D341Med (cell line): ENCODE measurements at regions not wholly inside any gene's neighbourhood (a gene's known extent, or its start where the extent isn't known, plus 50 kb on each side); places are given as distances from the start of the nearest gene placed in this dataset.
"Not testable (repeated sequence)": the region's sequence is repeated elsewhere in the genome, so short reads cannot be mapped to it uniquely, and the experiment has no call there.

Source experiments
- DNase-seq: peaks from one replicate; pipeline ENCODE4 v3.0.0; 2012; ENCODE audit warnings: low spot score

DNA sequence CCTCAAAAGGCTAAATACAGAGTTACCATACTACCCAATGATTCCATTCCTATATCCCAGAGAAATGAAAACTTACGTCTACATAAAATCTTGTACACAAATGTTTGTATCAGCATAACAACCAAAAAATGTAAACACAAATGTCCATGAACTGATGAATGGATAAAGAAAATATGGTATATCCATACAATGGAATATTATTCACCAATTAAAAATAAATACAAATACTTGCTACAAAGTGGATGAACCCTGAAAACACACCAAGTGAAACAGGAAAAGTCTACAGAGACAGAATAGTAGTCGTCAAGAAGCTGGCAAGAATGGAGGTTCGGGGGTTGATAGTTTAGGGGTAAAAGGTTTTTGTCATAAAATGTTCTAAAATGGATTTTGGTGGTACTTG, 54.0 kb upstream of the ANKRD28 start:
- no peak for DNase-seq

DNA sequence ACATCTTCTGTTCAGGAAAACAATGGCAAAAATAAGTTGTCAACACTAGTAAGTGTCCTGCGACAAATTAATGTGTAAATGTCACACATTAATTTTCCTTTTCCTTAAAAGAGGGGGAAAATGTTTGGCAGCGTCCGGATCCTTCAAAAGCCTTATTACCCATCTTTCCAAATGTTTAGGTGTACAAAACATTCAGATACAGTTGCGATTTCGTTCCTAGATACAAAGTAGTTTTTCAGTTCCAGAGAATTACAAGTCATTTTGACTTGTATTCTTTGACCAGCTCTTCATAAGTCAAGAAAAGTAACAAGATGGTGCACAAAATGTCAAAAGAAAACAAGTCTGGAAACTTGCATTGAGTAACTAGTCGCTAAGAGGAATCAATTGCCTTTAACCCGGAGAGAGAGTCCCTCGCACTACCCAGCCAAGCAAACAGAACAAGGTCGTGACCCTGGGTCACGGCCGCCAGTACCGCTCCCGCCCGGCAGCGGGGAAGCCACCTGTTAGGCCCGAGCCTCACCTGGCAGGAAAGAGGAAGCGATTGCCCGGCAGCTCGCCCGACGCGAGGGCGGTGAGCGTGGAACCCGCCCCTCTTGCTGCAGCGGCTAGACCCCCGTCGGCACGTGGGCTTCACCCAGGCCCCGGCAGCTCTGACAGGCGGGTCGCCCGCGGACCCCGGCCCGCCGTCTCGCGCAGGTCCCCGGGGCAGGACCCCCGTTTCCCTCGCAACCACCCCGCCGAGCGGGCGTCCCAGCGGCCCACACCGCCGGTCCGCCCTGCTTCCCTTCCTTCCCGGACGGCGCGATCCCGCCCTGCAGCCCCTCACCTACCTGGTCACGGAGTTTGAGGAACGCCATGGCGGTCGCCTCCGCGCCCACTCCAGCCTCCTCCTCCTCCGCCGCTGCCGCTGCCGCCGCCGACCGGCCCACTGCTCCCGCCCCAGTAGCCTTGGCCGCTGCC, 61.0 kb upstream of the ANKRD28 start:
- peak; percentile 63 for DNase-seq

DNA sequence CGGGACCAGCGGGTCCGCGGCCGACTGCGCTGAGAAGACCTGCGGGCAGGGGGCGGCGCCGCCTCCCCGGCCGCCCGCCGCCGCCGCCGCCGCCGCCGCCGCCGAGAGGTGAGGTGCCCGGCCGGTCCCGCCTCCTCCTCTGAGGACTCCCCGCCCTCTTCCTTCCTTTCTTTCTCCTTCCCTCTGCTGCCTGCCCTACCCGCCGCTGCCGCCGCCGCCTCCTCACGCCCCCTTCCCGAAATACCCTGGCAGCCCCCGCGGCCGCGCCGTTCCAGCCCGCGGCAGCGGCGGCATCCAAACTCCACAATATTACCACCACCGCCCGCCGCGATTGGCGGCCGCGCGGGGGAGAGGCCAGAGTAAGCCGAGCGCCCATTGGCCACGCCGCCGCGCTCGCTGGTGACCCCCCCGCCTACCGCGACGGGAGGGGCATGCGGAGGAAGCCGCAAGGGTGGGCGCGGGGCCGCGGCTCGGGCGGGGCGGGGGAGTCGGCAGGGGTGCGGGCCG, 61.8 kb upstream of the ANKRD28 start:
- DNase-seq, result peak; percentile 95

DNA sequence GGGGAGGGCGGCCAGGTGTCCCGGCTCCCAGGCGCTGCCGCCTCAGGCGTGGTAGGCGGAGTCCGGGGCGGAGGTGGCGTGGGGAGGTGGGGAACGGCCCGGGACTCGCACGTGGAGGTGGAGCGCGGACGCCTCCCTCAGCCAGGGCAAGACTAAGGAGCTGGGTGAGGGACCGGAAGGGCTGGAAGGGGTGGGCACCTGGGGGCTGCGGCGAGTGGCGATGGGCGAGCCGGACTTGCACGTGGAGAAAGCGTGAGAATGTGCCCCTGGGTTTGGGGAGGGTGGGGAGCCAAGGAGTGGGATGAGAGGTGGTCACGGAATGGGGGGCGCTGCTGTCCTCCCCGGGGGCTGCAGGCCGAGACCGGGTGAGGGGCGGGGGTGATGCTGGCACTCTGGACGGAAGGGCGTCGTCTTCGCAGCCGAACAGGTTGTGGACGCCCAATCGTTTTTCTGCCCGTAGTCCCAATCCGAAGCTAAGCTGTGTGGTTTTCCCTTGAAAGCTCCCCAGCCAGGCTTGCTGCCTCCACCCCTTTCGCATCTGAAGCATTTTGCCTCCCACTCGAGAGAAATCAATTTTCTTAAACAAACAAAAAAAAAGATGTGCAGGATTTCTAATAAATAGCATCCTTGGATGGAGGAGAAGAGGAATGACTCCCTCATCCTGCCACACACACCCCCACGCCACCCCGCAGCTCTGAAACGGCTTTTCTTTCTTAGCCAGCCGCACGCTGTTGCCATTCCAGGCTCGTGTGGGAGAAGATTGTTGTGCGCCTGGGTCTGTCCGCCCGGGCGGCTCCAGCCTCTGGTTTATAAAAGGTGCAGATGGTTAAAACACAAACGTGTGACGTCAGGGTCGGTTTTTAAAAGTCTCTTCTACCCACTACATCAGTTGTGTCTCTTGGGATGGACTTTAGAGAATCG, 62.5 kb upstream of the ANKRD28 start:
- DNase-seq, result peak; percentile 76

DNA sequence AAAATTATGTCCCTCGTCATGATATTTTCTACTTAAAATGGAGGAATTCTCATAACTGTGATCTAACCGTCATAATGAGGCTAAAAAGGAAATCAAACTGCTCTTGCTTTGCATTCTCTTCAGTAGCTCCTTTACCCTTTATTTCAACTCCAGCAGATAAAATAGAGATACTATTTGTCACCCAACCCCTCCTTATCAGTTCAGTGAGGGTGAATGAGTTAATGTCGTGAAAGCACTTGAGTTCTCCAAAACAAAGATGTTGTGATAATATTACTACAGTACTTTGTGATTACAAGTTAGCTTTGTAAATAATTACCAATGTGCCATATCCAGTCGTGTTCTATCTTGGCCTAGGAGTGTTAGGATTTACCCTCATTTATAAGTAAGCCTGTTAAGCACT, 63.4 kb upstream of the ANKRD28 start:
- DNase-seq, result no peak

DNA sequence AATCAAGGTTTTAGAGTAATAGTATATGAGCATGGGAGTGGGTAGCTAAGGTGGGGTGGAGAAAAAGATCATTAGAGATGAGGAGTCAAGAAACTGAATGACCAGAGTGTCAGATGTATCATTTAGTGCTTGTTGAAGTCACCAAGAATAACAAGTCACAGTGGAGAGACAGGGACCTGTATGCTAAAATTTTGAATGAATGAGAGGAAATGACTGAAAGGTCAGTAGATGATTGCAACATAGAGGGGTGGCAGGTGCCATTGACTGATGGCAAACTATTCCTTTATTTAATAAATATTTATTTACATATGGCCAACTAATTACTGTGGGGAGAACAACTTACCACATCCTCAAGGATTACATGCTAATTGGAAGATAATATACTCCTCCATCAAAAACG, 75.0 kb upstream of the ANKRD28 start:
- DNase-seq, result no peak

DNA sequence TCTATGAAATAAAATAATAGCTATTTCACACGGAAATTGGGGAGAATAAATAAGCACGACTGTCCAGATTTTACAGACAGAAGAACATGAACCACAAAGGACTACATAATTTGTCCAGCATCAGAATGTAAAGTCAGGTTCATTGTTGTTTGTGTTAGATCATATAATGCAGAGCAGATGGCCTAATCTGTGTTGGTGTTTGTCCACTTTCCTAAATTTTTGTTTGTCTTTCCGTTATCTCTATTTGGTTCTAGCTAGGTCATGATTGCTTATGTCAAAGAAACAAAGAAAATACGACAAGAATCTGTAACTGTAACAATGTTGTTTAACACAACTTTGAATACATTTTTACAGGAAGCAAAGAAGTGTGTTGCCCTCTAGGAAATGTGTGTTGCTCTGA, 75.6 kb upstream of the ANKRD28 start:
- no peak for DNase-seq

DNA sequence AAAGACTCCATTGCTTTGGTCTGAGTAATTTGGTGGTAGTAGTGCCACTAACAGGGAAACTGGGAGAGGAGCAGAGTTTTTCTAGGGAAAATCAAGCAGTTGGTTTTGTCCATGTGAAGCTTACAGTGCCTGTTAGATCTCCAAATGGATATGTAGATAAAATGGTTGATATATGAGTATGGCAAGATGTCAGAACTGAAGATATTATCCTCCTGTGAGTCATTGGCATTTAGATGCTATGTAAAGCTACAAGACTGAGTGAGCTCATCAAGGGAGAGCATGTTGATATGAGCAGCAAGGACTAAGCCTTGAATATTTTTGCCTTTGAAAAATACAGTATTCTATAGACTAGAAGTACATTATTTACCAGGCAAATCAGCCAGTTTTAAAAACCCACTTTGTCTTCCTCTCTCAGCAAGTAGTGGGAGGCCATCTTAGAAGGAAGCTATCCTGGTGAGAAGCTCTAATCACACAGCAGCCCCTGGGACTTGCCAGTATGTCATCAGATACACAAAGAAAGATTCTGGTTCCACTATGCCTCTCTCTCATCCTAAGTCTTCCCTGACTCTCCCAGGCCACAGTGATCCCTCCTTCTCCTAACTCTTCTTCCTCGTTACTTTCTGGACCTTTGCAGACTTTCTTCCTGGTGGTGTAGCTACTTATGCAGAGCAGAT, 77.4 kb upstream of the ANKRD28 start:
- no peak for DNase-seq

DNA sequence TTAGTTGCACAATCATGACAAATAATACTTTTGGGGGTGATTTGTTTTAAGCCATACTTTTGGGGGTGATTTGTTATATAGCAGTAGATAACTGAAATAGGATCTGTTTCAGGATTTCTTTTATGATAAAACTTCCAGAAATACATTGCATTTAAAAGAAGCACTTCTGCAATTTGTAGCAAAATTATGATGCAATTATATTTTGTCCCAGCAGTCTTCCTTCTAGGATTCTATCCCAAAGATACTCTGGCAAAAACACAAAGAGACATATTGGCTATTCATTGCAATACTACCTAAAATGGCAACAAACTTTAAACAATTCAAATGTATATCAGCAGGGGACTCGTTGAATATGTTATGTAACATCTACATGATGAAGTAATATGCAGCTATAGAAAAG, 78.9 kb upstream of the ANKRD28 start:
- DNase-seq, result no peak

DNA sequence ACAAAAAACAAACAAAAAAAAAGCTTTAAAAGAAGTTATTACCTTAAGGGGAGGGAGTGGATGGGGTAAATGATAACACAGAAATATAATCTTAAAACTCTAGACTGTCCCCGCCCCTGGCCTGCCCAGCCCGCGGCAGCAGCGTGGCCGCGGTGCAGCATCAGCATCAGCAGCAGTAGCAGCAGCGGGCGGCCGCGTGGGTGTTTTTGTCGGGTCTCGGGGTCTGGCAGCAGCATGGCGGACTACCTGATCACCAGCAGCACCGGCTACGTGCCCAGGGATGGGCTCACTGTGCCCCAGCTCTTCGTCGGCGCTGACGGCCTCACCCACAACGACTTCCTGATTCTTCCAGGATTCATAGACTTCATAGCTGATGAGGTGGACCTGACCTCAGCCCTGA, 80.0 kb upstream of the ANKRD28 start:
- no peak for DNase-seq

DNA sequence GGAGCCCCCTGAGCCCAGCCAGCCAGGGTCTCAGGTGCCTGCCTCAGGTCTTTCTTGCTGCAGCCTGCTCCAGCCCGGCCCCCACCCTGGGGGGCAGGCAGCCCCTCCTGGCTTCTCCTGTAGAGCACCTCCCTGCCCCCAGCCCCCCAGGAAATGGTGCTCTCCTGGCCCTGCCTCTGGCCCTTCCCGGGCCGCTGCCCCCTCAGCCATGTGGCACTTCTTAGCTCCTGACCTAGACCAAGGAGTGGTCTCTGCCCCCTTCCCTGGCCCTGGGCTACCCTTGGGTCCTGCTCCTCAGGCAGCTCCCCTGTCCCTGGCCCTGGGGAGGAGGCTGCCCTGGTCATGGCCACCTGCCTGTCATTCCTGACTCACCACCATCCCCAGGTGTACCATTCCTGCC, 82.0 kb upstream of the ANKRD28 start:
- DNase-seq, result not testable (repeated sequence)

DNA sequence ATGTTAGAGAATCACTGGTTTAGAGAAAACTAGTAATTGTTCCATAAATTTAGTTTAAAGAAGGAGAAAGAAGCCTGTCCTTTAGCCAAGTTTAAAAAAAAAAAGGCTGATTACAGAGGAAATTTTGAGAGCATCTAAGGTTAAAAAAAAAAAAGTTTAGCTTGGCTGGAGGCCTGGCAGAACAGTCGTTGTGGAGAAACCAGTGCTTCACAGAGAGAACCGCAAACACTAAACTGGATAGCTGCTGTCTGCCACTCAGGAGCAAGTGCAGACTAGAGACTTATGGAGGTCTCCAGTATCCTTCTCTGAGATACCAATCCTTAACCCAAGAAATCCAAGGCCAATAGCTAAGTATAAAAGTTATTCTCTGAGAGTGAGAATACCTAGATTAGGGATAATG, 84.8 kb upstream of the ANKRD28 start:
- no peak for DNase-seq

DNA sequence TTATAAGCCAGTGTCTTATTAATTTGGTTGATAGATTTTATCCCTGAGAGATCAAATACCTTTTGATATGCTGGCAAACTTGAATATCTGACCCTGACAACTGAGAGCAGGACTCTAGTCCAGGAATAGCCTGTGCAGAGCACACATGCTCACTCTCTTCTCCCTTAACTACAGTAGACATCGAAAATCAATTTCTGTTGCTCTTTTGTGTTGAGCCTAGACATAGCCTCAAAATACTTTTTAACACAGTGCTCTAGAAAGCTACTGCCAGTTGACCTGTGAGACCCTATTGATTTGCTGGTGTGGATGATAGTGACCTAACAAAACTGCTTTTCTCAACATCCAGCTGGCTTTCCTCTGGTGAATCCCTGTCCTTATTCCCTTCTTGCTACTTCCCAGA, 86.4 kb upstream of the ANKRD28 start:
- no peak for DNase-seq

DNA sequence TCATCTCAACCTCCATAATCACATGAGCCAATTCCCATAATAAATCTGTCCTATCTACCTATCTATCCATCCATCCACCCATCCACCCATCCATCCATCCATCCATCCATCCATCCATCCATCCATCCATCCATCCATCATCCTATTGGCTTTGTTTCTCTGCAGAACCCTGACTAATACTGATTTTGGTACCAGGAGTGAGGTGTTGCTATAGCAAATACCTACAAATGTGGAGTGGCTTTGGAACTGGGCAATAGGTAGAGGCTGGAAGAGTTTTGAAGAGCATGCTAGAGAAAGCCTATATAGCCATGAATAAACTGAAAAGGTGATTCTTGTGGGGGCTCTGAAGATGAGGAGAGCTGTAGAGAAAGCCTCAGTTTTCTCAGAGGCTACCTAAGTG, 88.7 kb upstream of the ANKRD28 start:
- DNase-seq, result no peak

DNA sequence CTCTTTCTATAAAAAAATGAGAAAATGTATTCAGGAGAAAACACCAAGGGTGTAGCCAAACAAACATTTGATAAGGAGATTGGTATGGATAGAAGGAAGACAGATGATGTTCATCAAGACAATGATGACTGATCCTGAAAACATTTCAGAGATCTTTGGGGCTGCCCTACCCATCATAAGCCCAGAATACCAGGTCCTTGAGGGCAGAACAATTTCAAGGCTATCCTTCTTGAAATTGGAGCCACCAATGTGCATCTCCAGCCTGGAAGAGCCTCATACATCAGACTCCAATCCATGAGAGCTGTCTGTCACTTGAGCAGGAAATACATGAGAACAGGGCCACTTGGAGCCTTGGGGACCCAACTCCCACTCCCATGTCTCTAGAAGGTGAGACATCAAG, 89.5 kb upstream of the ANKRD28 start:
- no peak for DNase-seq

DNA sequence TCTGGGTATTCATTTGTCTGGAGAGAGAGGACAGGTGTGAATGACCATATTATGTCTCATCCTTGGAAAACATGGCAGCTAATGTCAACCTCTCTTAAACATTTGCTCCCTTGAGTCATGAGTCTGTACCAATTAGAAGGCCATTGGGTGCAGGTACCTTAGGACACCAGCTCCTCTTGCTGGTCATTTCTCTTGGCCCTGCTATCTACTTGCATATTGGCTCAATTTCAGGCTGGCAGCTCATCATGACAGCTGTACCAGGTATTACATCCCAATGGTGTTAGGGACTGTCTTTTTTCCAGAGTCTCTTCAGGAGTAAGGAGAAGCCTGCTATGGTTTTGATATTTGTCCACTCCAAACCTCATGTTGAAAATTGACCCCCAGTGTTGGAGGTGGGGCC, 92.2 kb upstream of the ANKRD28 start:
- no peak for DNase-seq

DNA sequence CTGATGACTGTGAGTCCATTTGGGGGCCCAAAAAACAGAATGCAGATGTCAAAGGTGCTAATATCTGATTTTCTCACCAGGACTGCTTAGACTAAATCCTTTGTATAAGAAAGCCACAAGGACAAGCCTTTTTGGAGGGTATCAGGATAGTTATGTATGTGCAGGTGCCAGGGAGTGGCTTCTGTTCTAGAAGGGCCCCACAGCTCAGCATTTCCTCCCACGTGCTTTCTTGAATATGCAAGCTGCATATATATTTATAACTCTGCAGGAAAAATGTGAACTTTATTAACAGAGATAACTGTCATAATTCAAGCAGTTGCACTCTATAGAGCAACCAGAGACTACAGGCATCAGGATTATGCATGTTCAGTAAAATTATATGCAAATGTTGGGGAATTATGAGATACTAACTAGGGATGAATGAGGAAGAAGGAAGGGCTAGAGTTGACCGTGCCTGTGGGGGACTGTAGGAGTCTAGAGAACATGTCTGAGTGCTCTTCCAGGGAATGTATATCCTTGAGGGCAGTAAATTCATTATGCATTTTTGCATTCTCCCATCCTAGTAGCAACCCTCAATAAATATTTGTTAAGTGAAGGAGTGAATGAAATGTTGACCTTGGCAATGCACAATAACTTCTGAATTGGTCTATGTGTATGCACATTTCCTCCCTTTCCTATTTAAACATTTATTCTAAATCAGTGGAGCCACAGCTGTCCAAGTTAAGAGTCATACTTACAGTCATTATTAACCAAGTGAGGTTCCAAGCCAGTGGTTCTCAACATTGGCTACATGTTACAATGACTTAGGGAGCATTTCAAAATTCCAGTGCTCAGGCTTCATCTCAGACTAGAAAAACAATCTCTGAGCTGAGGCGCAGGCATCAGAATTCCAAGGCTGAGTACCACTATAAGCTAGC, 94.8 kb upstream of the ANKRD28 start:
- no peak for DNase-seq

DNA sequence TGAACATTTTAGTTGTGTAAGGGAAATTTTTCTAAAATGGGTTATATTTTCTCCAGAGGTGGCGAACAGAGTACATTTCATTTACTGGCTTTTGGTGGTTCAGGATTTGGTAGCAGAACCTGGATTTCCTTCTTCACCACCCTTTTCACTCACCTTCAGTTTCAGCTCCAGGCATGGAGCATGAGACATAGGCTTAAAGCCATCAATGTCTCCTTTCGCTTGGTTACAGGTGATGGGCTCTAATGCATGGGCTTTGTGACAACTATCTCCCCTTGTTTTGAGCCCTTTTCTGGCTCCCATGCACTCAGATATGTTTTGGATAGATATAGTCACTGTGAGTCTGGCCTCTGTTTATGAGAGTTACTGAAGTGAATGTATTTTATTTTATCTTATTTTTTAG, 96.6 kb upstream of the ANKRD28 start:
- DNase-seq, result no peak

DNA sequence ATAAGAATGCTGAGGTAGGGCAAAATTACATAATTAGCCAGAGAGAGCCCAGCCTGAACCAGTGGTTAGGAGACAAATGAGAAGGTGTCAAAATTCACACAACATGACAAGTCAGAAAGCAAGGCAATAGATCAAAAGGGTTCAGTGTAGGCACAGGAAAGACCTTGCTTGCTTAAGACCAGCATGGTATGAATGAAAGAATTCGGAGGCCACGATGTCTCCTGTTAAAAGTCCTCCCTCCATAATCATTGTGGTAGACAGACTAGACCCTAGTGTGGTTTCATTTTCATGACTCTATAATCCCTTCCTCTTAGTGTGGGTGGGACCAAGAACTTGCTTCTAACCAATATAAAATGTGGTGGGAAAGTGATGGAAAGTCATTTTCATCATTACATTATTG, 98.7 kb upstream of the ANKRD28 start:
- DNase-seq, result no peak

DNA sequence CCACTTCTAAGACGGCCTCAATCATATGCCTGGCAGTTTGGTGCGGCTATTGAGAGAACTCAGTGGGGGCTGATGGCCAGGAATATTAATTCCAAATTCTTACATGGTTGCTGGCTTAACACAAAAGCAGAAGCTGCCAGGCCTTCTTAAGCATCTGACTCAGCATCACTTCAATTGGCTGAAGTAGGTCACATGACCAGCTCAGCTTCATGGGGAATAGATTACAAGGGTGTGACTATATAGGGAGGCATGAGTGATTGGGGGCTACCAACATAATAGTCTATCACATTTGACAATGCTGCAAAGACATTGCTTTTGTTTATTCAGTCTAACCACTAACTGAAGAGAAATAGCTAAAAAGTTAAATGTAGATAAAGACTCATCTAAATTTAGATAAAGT, 101.6 kb upstream of the ANKRD28 start:
- DNase-seq, result no peak

DNA sequence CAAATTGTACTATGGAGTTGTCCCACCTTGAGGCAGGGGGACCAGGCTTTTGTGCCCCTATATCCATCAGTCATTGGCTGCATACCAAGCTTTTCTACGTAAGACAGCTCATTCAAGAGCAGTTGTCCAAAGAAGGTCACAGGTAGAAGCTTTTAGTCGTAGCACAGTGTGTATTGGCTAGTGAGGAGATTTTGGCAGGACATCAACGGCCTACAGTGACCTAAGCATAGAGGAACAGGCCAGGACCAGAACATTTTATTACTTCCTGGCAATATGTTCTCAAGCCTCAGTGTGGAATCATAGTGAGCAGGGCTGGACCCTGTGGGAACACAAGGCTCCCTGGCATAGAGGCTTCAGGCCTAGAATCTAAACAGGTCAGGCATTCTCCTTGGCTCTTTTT, 105.4 kb upstream of the ANKRD28 start:
- DNase-seq, result no peak
